ENCODE measurements at regions not wholly inside any gene's neighbourhood (a gene's known extent, or its start where the extent isn't known, plus 50 kb on each side); places are given as distances from the start of the nearest gene placed in this dataset.

- Mint-ChIP-seq H3K36me3 (no peaks in the 10 kb centered on the region), H3K4me3 (no peak overlapping the region), H3K27ac (no peak overlapping the region), H3K4me1 (ENCODE audit: unreplicated experiment) (no peaks in the 10 kb centered on the region), H3K27me3 (peaks cover 9% of the 10 kb centered on the region), H3K9me3 (no peaks in the 10 kb centered on the region)
- no peak for TF ChIP-seq CTCF (conservative IDR thresholded peaks at IDR 0.05)
- no peak for DNase-seq (ENCODE audit: extremely low spot score, unreplicated experiment)
Observed at GRCh38 chr2:76194031-76194775, 483.5 kb upstream of the GCFC2 start.

DNA sequence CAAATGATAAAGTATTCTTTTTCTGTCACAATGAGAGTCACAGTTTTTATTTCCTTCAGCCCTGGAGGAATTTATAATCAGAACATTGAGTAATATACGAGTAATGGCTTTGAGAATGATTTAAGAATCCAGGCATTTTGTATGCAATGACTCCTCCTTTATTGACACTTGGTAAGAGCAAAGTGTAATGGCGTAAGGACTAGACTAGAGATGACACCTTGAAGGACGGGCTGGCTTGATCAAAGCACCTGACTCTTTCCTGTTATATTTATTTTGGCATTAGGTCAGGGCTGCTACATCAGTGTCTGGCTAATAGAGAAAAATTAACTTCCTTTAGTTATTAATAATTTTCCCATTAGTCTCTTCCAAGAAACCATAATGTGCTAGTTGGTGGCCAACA lies 482.4 kb upstream of the GCFC2 start:
- DNase-seq (ENCODE audit: extremely low spot score, unreplicated experiment), result no peak
- H3K4me1 Mint-ChIP-seq (ENCODE audit: unreplicated experiment), result no peaks in the 10 kb centered on the region
- H3K27me3 Mint-ChIP-seq, result peaks cover 11% of the 10 kb centered on the region
- H3K36me3 Mint-ChIP-seq, result no peaks in the 10 kb centered on the region
- no peaks in the 10 kb centered on the region for H3K9me3 Mint-ChIP-seq
- no peak overlapping the region for H3K4me3 Mint-ChIP-seq
- no peak overlapping the region for H3K27ac Mint-ChIP-seq
- TF ChIP-seq CTCF (conservative IDR thresholded peaks at IDR 0.05), result no peak

DNA sequence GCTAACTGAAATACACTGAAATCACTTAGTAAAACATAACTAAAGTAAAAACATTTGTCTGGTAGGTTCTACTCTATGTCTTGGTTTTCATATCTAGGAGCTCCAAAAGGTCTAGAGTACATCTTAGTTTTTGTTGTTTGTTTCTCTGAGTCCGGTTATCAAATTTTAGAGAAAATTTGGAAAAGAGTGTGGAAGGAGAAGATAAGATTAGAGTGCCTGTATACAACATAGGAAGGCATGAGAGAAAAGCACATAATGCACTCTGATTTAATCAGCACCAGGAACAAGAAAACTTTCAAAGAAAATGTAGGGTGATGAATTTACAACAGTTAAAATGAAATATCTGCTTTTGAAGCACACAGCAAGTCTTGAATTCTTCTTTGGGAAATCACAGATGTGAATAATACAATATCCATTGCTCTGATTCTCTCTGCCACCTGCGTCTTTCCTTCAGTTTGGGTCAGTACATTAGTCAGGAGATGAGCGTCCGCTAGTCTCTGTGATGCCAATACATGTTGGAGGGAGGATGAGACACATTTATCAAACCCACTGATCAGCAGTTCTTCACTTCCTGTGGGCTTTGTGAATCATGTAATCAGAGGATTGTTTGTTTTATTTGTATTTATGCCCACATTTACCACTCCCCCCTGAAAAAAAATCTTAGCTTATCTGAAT lies 477.8 kb upstream of the GCFC2 start:
- Mint-ChIP-seq H3K27ac (no peak overlapping the region), H3K27me3 (peaks cover 3% of the 10 kb centered on the region), H3K4me1 (ENCODE audit: unreplicated experiment) (no peaks in the 10 kb centered on the region), H3K36me3 (no peaks in the 10 kb centered on the region), H3K9me3 (no peaks in the 10 kb centered on the region), H3K4me3 (no peak overlapping the region)
- DNase-seq (ENCODE audit: extremely low spot score, unreplicated experiment), result no peak
- TF ChIP-seq CTCF (conservative IDR thresholded peaks at IDR 0.05), result no peak

DNA sequence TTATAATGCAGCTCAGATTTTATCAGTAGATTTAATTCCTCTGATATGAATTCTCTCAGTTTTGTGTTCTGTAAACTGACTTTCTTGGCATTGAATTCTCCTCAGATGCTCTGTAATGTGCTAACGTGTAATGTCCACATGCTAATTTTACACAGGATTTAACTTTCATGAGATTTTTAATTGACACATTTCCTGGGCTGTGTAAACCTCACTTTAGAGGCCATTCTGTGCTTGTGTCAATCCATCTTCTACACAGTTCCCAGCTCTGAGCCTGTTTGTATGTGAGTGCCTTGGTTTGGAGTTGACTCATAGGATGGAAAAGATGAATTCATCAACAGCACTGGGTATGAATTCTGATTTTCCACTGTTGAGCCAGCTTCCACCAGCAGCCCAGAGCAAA lies 476.7 kb upstream of the GCFC2 start:
- no peaks in the 10 kb centered on the region for H3K36me3 Mint-ChIP-seq
- no peak for TF ChIP-seq CTCF (conservative IDR thresholded peaks at IDR 0.05)
- peaks cover 3% of the 10 kb centered on the region for H3K27me3 Mint-ChIP-seq
- no peak for DNase-seq (ENCODE audit: extremely low spot score, unreplicated experiment)
- no peaks in the 10 kb centered on the region for H3K9me3 Mint-ChIP-seq
- H3K27ac Mint-ChIP-seq, result no peak overlapping the region
- no peaks in the 10 kb centered on the region for H3K4me1 Mint-ChIP-seq (ENCODE audit: unreplicated experiment)
- no peak overlapping the region for H3K4me3 Mint-ChIP-seq

GRCh38 chr2:76180676-76181075 lies 470.0 kb upstream of the GCFC2 start:
- no peak for DNase-seq (ENCODE audit: extremely low spot score, unreplicated experiment)
- no peaks in the 10 kb centered on the region for H3K27me3 Mint-ChIP-seq
- H3K36me3 Mint-ChIP-seq, result no peaks in the 10 kb centered on the region
- no peaks in the 10 kb centered on the region for H3K4me1 Mint-ChIP-seq (ENCODE audit: unreplicated experiment)
- no peak overlapping the region for H3K27ac Mint-ChIP-seq
- no peak for TF ChIP-seq CTCF (conservative IDR thresholded peaks at IDR 0.05)
- peaks cover 6% of the 10 kb centered on the region for H3K9me3 Mint-ChIP-seq
- no peak overlapping the region for H3K4me3 Mint-ChIP-seq

Data from type B pancreatic cell (in vitro differentiated cells).